ENCODE measurements at regions not wholly inside any gene's neighbourhood (a gene's known extent, or its start where the extent isn't known, plus 50 kb on each side); places are given as distances from the start of the nearest gene placed in this dataset.

GRCh38 chr6:23265270-23265669 lies 695.9 kb downstream of the HDGFL1 start:
- TF ChIP-seq HES2 (IDR thresholded peaks at IDR 0.05) (no peak), EHF (CRISPR knock-in tag; IDR thresholded peaks at IDR 0.05) (no peak), BCL3 (IDR thresholded peaks at IDR 0.05) (no peak), NR3C1 (IDR thresholded peaks at IDR 0.05) (no peak), PBX3 (IDR thresholded peaks at IDR 0.05) (no peak)
- Histone ChIP-seq H3K4me1 (no peaks in the 10 kb centered on the region), H3K4me2 (no peak overlapping the region), H3K27ac (no peak overlapping the region), H3K9me3 (no peaks in the 10 kb centered on the region), H3K4me3 (no peak overlapping the region)
- DNase-seq (ENCODE audit: low read depth in 1 of 2, low spot score in 1 of 2) (no peak), FAIRE-seq (no peak), ATAC-seq (no peak)
- CTCF ChIA-PET = no interaction called here
- POLR2A ChIA-PET = no interaction called here
- WGBS (ENCODE audit: missing lambda C conversion rate) = 54% methylated on average over 7 of the region's 7 CpGs

- 68% methylated on average over 7 of the region's 7 CpGs for WGBS (ENCODE audit: missing lambda C conversion rate)
- DNase-seq (ENCODE audit: low read depth in 1 of 2, low spot score in 1 of 2) (no peak), ATAC-seq (no peak), FAIRE-seq (no peak)
- H3K4me2 ChIP-seq = no peak overlapping the region
- H3K27ac ChIP-seq = no peak overlapping the region
- H3K4me3 ChIP-seq = no peak overlapping the region
- H3K4me1 ChIP-seq = no peaks in the 10 kb centered on the region
- ChIA-PET CTCF (no interaction called here), POLR2A (no interaction called here)
- H3K9me3 ChIP-seq = no peaks in the 10 kb centered on the region
- TF ChIP-seq JUNB (IDR thresholded peaks at IDR 0.05) (no peak), HOXA7 (CRISPR knock-in tag; IDR thresholded peaks at IDR 0.05) (no peak), PBX3 (IDR thresholded peaks at IDR 0.05) (no peak), ELK1 (IDR thresholded peaks at IDR 0.05; ENCODE audit: low read depth, low read length) (no peak), HMGXB4 (CRISPR knock-in tag; IDR thresholded peaks at IDR 0.05; ENCODE audit: borderline replicate concordance) (no peak), REST (IDR thresholded peaks at IDR 0.05) (no peak), EHMT2 (IDR thresholded peaks at IDR 0.05; ENCODE audit: low read depth) (no peak), FOSL2 (IDR thresholded peaks at IDR 0.05) (no peak), FOSL2 (CRISPR knock-in tag; IDR thresholded peaks at IDR 0.05) (no peak), POLR2AphosphoS2 (conservative IDR thresholded peaks at IDR 0.05; ENCODE audit: low read length) (no peak), EHF (CRISPR knock-in tag; IDR thresholded peaks at IDR 0.05) (no peak), CTCF (IDR thresholded peaks at IDR 0.05) (no peak), ATOH8 (CRISPR knock-in tag; IDR thresholded peaks at IDR 0.05; ENCODE audit: low read depth) (no peak)
These were observed 697.2 kb downstream of the HDGFL1 start for GRCh38 chr6:23266536-23266935.

Measured in A549 (cell line).